Brain microvascular endothelial cell (primary cell): ENCODE measurements at regions not wholly inside any gene's neighbourhood (a gene's known extent, or its start where the extent isn't known, plus 50 kb on each side); places are given as distances from the start of the nearest gene placed in this dataset.

Experiments used
- DNase-seq: peaks from one replicate; pipeline ENCODE4 v3.0.0-alpha.2; 2020
- H3K27ac ChIP-seq: fragments of 250-450 bp; sonication (Bioruptor Pico); 2 replicates; pipeline ENCODE4 v1.5.1; 2020; ENCODE audit warnings: mild to moderate bottlenecking, moderate library complexity
- H3K27me3 ChIP-seq: fragments of 250-450 bp; sonication (Bioruptor Pico); replicated peaks from 2 replicates; pipeline ENCODE4 v1.5.1; 2020; ENCODE audit warnings: mild to moderate bottlenecking
- H3K36me3 ChIP-seq: fragments of 250-450 bp; sonication (Bioruptor Pico); replicated peaks from 2 replicates; pipeline ENCODE4 v1.5.1; 2020; ENCODE audit warnings: mild to moderate bottlenecking
- H3K4me3 ChIP-seq: 2 replicates; pipeline ENCODE4 v1.5.1; 2011; ENCODE audit warnings: low read depth, mild to moderate bottlenecking, control low read depth, low read length, moderate library complexity
- CTCF ChIP-seq: IDR thresholded peaks from 2 replicates; pipeline ENCODE4 v1.5.1; 2011; ENCODE audit warnings: low read depth, mild to moderate bottlenecking, moderate library complexity, low read length, control low read depth, inconsistent platforms; ENCODE audit errors: missing control alignments
- in situ Hi-C: cut with HindIII; loops from 2 replicates; pipeline ENCODE4 v1.10.0; 2017; ENCODE audit warnings: low sequenced_read_pairs, low pct_ligation_motif_present

- in situ Hi-C loops: no loop called here
- Histone ChIP-seq H3K27me3 (no peaks in the 10 kb centered on the region), H3K27ac (no peak overlapping the region), H3K36me3 (no peaks in the 10 kb centered on the region), H3K4me3 (no peak overlapping the region)
- TF ChIP-seq CTCF: no peak
- DNase-seq: no peak
These were observed 411.6 kb upstream of the MAGEB18 start for GRCh38 chrX:25726539-25726938.

- TF ChIP-seq CTCF: no peak
- Histone ChIP-seq H3K27ac (no peak overlapping the region), H3K36me3 (no peaks in the 10 kb centered on the region), H3K27me3 (no peaks in the 10 kb centered on the region), H3K4me3 (no peak overlapping the region)
- no peak for DNase-seq
- in situ Hi-C loops: no loop called here
These were observed 405.0 kb upstream of the MAGEB18 start for GRCh38 chrX:25733148-25733547.

- in situ Hi-C loops: no loop called here
- Histone ChIP-seq H3K36me3 (no peaks in the 10 kb centered on the region), H3K4me3 (no peak overlapping the region), H3K27ac (no peak overlapping the region), H3K27me3 (no peaks in the 10 kb centered on the region)
- no peak for DNase-seq
- no peak for TF ChIP-seq CTCF
These were observed 400.6 kb upstream of the MAGEB18 start for GRCh38 chrX:25737540-25737939.

GRCh38 chrX:25742334-25742733, 395.8 kb upstream of the MAGEB18 start:
- DNase-seq: no peak
- H3K36me3 ChIP-seq: no peaks in the 10 kb centered on the region
- H3K27me3 ChIP-seq: no peaks in the 10 kb centered on the region
- in situ Hi-C loops: no loop called here
- no peak overlapping the region for H3K4me3 ChIP-seq
- no peak overlapping the region for H3K27ac ChIP-seq
- TF ChIP-seq CTCF: no peak

GRCh38 chrX:25754399-25754798, 383.7 kb upstream of the MAGEB18 start:
- in situ Hi-C loops: no loop called here
- H3K27me3 ChIP-seq: no peaks in the 10 kb centered on the region
- TF ChIP-seq CTCF: no peak
- no peak overlapping the region for H3K27ac ChIP-seq
- no peak overlapping the region for H3K4me3 ChIP-seq
- no peaks in the 10 kb centered on the region for H3K36me3 ChIP-seq
- DNase-seq: no peak

- Histone ChIP-seq H3K27me3 (no peaks in the 10 kb centered on the region), H3K36me3 (no peaks in the 10 kb centered on the region), H3K27ac (no peak overlapping the region), H3K4me3 (no peak overlapping the region)
- no peak for TF ChIP-seq CTCF
- DNase-seq: no peak
- in situ Hi-C loops: no loop called here
These were observed 382.9 kb upstream of the MAGEB18 start for GRCh38 chrX:25755194-25755593.
